ENCODE measurements at regions not wholly inside any gene's neighbourhood (a gene's known extent, or its start where the extent isn't known, plus 50 kb on each side); places are given as distances from the start of the nearest gene placed in this dataset.

- TF ChIP-seq TAF1 (IDR thresholded peaks at IDR 0.05; ENCODE audit: low read depth, low read length) (no peak), CTCF (IDR thresholded peaks at IDR 0.05; ENCODE audit: control extremely low read depth in 1 of 3, insufficient read depth in 1 of 3, low read depth in 1 of 3, low read length in 3 of 3) (no peak), MAX (IDR thresholded peaks at IDR 0.05) (no peak), EZH2 (IDR thresholded peaks at IDR 0.05; ENCODE audit: low read depth, low read length, severe bottlenecking) (no peak), POLR2A (IDR thresholded peaks at IDR 0.05; ENCODE audit: control extremely low read depth in 1 of 2, low read depth in 2 of 2, low read length in 2 of 2) (no peak), YY1 (IDR thresholded peaks at IDR 0.05; ENCODE audit: low read depth, low read length) (no peak), USF2 (IDR thresholded peaks at IDR 0.05; ENCODE audit: low read length) (no peak), POLR2AphosphoS5 (IDR thresholded peaks at IDR 0.05; ENCODE audit: low read depth, low read length) (no peak)
Observed at GRCh38 chr3:117400303-117400702, 690.7 kb downstream of the TUSC7 start.
